MCF 10A (cell line): ENCODE measurements at regions not wholly inside any gene's neighbourhood (a gene's known extent, or its start where the extent isn't known, plus 50 kb on each side); places are given as distances from the start of the nearest gene placed in this dataset.

Source experiments
- BruUV-seq: library from RNA; stranded (reverse); fragments of 400-500 nt; replicated peaks from 2 replicates; lab custom pipeline; 2021; lab: Mats Ljungman, UMichigan
- CTCF ChIA-PET: fragments of 300-600 bp; sonication (Branson Sonifier 250); formaldehyde crosslinking; extraction: SDS; loops from one replicate; lab custom pipeline; 2021; ENCODE audit warnings: antibody characterized with exemption, inconsistent platforms; lab: Yijun Ruan, JAX
- POLR2A ChIA-PET: fragments of 300-600, 350-650 bp; sonication (Branson Sonifier 250); formaldehyde crosslinking; extraction: SDS; loops from one replicate; lab custom pipeline; 2020; ENCODE audit warnings: antibody characterized with exemption, inconsistent platforms; lab: Yijun Ruan, JAX
- DNase-seq: peaks from one replicate; pipeline ENCODE4 v3.0.0-alpha.2; 2018; ENCODE audit not compliant: unreplicated experiment
- H3K27ac Mint-ChIP-seq: one replicate; pipeline ENCODE4 v1.8.0; 2022; ENCODE audit warnings: mild to moderate bottlenecking, low read depth, mixed read lengths; ENCODE audit not compliant: unreplicated experiment
- H3K27me3 Mint-ChIP-seq: one replicate; pipeline ENCODE4 v1.8.0; 2022; ENCODE audit warnings: mixed read lengths; ENCODE audit not compliant: insufficient read depth, unreplicated experiment
- H3K36me3 Mint-ChIP-seq: one replicate; pipeline ENCODE4 v1.8.0; 2022; ENCODE audit warnings: mild to moderate bottlenecking, moderate library complexity, mixed read lengths; ENCODE audit not compliant: insufficient read depth, unreplicated experiment
- H3K4me1 Mint-ChIP-seq: one replicate; pipeline ENCODE4 v1.8.0; 2022; ENCODE audit warnings: mixed read lengths; ENCODE audit not compliant: insufficient read depth, unreplicated experiment
- H3K4me3 Mint-ChIP-seq: one replicate; pipeline ENCODE4 v1.8.0; 2022; ENCODE audit warnings: mild to moderate bottlenecking, moderate library complexity, mixed read lengths; ENCODE audit not compliant: unreplicated experiment
- H3K9me3 Mint-ChIP-seq: one replicate; pipeline ENCODE4 v1.8.0; 2022; ENCODE audit warnings: mixed read lengths; ENCODE audit not compliant: unreplicated experiment
- CTCF ChIP-seq: fragments of 200-600 bp; IDR thresholded peaks from one replicate; pipeline ENCODE4 v1.8.0; 2022; ENCODE audit warnings: antibody characterized with exemption, mild to moderate bottlenecking; ENCODE audit not compliant: unreplicated experiment
- intact Hi-C: fragments of 100-400 bp; cut with micrococcal nuclease; formaldehyde crosslinking; loops from 2 replicates; pipeline ENCODE4 v1.14.1; 2022

- Mint-ChIP-seq H3K9me3 (no peaks in the 10 kb centered on the region), H3K4me1 (no peaks in the 10 kb centered on the region), H3K4me3 (no peak overlapping the region), H3K27ac (no peak overlapping the region), H3K36me3 (no peaks in the 10 kb centered on the region), H3K27me3 (no peaks in the 10 kb centered on the region)
- ChIA-PET CTCF (no interaction called here), POLR2A (no interaction called here)
- BruUV-seq = no TSS peak
- TF ChIP-seq CTCF = no peak
- no peak for DNase-seq
- intact Hi-C loops = no loop called here
Measured at GRCh38 chr2:160792837-160793236, 299.2 kb upstream of the RBMS1 start.

GRCh38 chr2:160794926-160795325, 301.3 kb upstream of the RBMS1 start:
- H3K9me3 Mint-ChIP-seq = peaks cover 8% of the 10 kb centered on the region
- no peak for TF ChIP-seq CTCF
- BruUV-seq = no TSS peak
- ChIA-PET CTCF (interaction anchor here (0.6 kb wide), 1 partner anchor 363 kb away, joined by 3 read pairs; no protein-coding TSS in a partner anchor), POLR2A (no interaction called here)
- H3K4me3 Mint-ChIP-seq = no peak overlapping the region
- DNase-seq = no peak
- intact Hi-C loops = no loop called here
- H3K36me3 Mint-ChIP-seq = no peaks in the 10 kb centered on the region
- H3K27me3 Mint-ChIP-seq = no peaks in the 10 kb centered on the region
- H3K4me1 Mint-ChIP-seq = no peaks in the 10 kb centered on the region
- no peak overlapping the region for H3K27ac Mint-ChIP-seq

GRCh38 chr2:160803881-160804280, 310.3 kb upstream of the RBMS1 start:
- POLR2A ChIA-PET = no interaction called here
- Mint-ChIP-seq H3K9me3 (peaks cover under 1% of the 10 kb centered on the region), H3K27ac (no peak overlapping the region), H3K4me3 (no peak overlapping the region), H3K27me3 (no peaks in the 10 kb centered on the region), H3K4me1 (no peaks in the 10 kb centered on the region), H3K36me3 (no peaks in the 10 kb centered on the region)
- no peak for DNase-seq
- CTCF ChIA-PET = no interaction called here
- no TSS peak for BruUV-seq
- TF ChIP-seq CTCF = no peak
- intact Hi-C loops = no loop called here

- ChIA-PET CTCF (interaction anchor here (0.7 kb wide), 1 partner anchor 256 kb away, joined by 3 read pairs; no protein-coding TSS in a partner anchor), POLR2A (interaction anchor here (1.2 kb wide), 1 partner anchor 80 kb away, joined by 3 read pairs; no protein-coding TSS in a partner anchor)
- no TSS peak for BruUV-seq
- no peaks in the 10 kb centered on the region for H3K27me3 Mint-ChIP-seq
- H3K4me1 Mint-ChIP-seq = no peaks in the 10 kb centered on the region
- TF ChIP-seq CTCF = no peak
- intact Hi-C loops = no loop called here
- H3K9me3 Mint-ChIP-seq = no peaks in the 10 kb centered on the region
- no peak for DNase-seq
- H3K36me3 Mint-ChIP-seq = no peaks in the 10 kb centered on the region
- no peak overlapping the region for H3K4me3 Mint-ChIP-seq
- no peak overlapping the region for H3K27ac Mint-ChIP-seq
Measured at GRCh38 chr2:160810406-160810805, 316.8 kb upstream of the RBMS1 start.
